GM18499 (cell line): ENCODE measurements at regions not wholly inside any gene's neighbourhood (a gene's known extent, or its start where the extent isn't known, plus 50 kb on each side); places are given as distances from the start of the nearest gene placed in this dataset.
"Not testable (repeated sequence)": the region's sequence is repeated elsewhere in the genome, so short reads cannot be mapped to it uniquely, and the experiment has no call there.

Source experiments
- ATAC-seq: cut with Tn5 transposase; IDR thresholded peaks from one replicate; pipeline ENCODE4 v1.9.1; 2021; ENCODE audit warnings: moderate number of reproducible peaks; ENCODE audit not compliant: insufficient read depth, unreplicated experiment

DNA sequence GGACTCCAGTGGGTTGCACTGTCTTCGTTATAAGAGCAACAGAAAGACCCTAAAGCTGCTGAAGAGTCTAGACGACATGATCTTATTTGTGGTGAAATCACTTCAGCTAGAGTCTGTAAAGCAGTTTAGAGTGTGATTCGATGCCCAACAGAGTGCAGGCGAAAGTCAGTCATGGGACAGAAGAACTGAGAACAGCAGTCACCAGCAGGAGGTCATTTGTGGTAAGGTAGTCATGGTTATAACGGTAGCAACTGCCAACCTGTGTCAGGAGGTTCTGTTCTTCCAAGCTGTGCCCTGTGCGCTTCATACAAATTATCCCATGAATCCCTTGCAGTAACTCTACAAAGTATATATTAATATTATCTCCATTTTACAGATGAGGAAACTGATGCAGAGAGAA lies 954.1 kb downstream of the AACS start:
- ATAC-seq: no peak

DNA sequence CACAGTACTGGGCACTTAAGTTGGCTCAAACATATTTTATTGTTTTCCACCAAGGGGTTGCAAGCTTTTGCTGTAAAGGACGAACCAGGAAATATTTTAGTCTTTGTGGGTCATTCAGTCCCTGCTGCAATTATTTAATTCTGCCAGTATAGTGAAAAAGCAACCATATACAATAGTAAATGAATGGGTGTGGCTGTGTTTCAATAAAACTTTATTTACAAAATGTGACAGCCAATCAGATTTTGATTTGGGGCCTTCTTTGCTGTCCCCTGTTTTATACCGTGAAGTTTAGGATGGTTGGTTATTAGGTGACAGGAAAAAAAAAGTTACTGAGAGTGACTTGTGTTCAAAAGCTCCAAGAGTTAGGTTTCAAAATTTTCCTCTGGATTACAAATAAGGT lies 956.4 kb downstream of the AACS start:
- ATAC-seq: no peak

- no peak for ATAC-seq
Observed at GRCh38 chr12:126027825-126028224, 962.6 kb downstream of the AACS start.

DNA sequence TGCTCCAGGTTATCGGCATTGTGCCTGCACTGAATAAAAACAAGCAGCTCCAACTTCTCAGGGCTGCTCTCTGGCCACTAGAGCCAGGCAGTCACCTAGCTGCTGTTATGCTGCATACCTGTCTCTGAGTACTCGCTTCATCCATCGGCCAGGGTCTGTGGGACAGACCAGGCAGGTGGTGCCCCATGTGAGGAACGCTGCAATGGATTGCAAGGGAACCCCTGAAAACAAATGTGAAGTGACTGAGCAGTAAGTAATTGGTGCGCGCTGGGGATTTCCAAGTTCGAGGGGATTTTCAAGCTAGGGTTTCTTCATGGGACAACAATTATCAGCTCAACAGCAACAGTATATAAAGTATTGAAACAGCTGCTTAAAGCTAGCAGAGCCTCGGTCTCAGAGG lies 965.3 kb downstream of the AACS start:
- ATAC-seq: no peak

GRCh38 chr12:126033751-126034150 lies 968.5 kb downstream of the AACS start:
- ATAC-seq: no peak

GRCh38 chr12:126036348-126036747 lies 971.1 kb downstream of the AACS start:
- ATAC-seq: no peak

- no peak for ATAC-seq
Observed at GRCh38 chr12:126038434-126038833, 973.2 kb downstream of the AACS start.

- no peak for ATAC-seq
Observed at GRCh38 chr12:126040307-126040706, 975.1 kb downstream of the AACS start.

GRCh38 chr12:126042286-126042685 lies 977.1 kb downstream of the AACS start:
- ATAC-seq: no peak

DNA sequence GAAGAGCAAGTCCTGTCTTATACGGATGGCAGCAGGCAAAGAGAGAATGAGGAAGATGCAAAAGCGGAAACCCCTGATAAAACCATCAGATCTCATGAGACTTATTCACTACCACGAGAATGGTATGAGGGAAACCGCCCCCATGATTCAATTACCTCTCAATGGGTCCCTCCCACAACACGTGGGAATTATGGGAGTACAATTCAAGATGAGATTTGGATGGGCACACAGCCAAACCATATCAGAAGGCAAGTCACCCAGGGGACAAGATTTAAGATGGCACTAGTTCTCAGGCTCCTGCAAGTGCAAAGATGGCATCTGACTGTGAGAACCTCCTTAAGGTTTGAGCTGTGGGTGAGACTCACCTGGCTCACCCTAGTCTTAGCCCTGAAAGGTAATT lies 984.3 kb downstream of the AACS start:
- ATAC-seq: not testable (repeated sequence)

DNA sequence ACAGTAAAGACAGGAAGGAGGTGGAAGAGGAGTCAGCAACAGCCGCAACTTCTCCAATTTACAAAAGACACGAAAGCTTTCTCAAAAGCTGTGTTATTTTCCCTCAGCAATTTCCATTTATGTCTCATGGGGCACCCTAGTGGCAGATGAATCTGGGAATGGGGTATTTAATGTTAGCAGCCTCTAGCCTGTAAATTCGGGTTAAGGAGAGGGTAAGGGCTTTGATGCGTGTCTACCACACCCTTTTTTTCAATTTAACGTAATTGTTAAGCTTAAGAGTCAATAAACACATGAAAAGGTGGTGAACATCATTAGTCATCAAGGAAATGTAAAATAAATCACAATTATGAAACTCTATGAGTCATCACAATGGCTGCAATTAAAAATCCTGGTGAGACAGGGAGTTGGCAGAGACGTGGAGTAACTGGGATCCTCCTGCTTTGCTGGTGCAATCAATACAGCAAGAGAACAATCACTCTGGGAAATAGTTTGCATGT lies 986.4 kb downstream of the AACS start:
- no peak for ATAC-seq

- no peak for ATAC-seq
Observed at GRCh38 chr12:126055521-126055920, 990.3 kb downstream of the AACS start.

DNA sequence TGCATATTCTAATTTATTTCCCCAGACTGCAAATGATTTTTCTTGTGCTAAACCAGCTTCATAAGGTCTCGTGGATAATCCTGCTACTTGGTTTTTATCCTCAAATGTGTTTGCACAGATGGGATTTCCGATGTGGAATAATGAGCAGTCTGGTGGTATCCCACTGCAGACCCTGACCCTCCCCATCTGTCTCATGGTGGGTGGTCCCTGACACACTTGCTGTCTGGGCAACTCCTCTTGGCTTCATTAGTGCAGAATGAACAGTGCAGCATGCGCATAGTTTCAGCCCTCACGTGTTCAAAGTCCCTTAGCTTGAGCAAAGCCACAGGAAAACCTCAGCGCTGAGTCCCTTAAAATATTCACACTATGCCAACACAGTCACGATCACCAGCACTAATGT lies 996.5 kb downstream of the AACS start:
- no peak for ATAC-seq

DNA sequence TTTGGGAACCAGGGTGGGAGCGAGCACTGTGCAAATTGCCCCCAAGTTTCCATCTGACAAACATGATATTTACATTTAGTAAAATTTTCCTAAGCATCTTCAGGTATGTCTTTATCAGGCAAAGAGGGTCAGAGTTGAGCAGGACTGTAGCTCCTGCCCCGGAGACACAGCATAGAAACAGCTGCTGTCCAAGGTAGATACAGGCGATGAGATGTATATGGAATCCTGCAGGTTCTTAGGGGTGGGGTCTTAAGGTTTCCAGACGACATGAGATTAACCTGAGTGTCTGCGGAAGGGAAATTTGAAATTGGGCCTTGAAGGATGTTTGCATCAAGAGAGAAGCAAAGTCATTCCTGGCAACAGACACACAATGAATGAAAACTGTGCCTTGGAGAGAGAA lies 998.8 kb downstream of the AACS start:
- no peak for ATAC-seq

DNA sequence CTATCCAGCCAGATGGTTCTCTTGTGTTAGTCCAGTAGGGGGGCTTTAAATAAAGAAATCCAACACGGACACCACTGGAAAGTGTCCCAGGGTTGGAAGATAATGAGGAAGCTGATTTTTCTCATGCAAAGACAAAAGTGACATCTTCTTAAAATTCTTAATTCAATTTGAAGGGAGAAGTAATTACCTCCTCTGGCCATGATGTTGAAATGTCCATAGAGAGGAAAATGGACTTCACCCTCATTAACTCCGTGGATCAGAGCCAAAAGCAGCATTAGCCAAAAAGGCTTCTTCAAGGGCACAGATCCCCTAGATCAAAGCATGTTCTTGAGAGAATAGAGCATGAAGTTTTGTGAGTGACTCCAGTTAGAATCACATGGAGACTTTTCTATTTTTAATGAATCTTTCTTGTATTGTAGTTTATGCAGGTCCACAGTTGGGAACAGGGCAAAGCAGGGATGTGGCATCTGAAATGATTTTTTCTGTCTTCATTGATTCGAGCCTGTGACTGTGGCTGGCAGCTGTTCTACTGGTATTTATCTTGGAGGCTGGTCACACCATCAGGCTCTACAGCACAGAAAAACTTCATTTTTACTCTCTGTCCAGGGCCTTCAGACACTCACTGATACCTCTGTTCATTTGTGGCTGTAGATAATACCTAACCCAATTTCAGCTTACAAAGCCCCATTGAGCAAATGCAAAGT lies 1002.5 kb downstream of the AACS start:
- no peak for ATAC-seq

DNA sequence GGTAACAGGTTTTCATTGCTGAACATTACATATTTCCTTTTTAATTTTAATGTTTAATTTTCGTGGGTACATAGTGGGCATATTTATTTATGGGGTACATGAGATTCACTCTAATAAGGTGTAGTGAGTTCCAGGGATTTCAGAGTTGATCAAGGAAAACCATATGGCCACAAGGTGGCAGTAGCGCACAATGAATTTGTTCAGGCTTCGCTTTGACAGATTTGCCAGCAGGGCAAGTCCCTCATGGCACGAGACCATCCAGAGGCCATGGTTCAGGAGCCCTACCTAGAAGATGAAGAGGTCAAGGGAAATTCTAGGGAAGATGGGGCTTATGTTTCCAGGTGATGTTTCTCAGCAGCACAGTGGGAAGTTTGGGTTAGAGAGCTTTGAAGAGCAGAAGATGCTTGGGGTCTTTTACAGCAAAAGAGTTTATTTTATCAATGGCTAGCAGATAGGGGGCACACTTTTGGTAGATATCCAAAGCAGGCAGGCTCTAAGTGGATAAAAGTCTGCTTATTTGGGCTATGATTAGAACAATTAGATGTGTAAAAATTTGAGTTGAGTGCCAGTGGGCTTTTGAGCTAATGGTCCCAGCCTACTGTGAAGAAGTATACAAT lies 1004.4 kb downstream of the AACS start:
- ATAC-seq: no peak

- no peak for ATAC-seq
Observed at GRCh38 chr12:126076515-126076914, 1011.3 kb downstream of the AACS start.

DNA sequence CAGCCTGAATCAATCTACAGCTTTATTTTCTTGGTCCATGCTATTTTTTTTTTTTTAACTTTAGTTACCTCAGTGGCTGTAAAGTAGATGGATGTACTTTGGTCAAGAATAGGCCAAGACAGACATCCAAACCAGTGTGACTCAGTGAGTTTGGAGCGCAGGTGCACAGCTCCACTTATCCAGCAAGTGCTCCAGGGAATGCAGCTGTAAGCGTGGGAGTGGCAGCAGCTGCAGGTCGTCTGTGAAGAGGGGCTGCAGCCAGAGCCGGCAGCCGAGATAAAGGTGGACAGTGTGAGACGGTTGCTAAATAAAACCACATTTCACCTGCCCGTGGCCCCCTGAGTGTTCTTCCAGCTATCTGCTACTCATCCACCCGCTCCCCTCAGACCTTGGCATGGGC lies 1018.7 kb downstream of the AACS start:
- ATAC-seq: no peak

- no peak for ATAC-seq
Observed at GRCh38 chr12:126084480-126084879, 1019.2 kb downstream of the AACS start.

GRCh38 chr12:126086242-126086641 lies 1021.0 kb downstream of the AACS start:
- ATAC-seq: no peak

DNA sequence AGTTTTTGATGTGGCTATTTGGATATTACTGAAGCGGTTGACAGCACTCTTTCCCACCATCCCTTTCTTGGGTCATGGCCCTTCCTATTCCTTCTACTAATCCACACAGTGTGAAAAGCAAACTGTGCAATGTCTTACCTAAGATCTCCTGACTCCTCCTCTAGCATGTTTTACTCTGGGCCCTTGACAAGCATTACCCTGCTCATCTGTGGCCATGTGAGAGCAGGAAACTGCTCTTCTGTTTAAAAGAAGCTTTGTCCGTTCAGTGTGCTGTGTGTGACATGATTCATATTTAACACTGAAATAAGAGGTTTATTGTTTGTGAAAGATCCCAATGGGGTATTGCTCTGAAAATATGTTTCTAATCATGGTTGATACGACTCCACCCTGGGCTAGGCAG lies 1022.5 kb downstream of the AACS start:
- ATAC-seq: no peak

DNA sequence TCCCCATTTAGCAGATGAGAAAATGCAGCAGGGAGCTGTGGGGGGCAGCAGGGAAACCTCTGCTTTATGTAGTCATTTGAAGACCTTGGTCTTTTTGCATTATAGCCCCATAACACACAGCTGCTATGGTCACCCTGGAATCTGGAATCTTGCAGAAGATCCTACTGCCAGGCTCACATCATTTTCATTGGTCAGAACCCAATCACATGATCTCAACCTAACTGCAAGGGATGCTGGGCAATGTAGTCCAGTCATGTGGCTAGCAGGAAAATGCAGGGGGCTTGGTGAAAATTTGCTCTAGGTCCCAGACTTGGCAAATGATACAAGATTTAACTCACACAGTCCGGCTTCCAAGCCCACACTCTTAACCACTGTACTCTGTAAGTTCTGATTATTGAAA lies 1028.7 kb downstream of the AACS start:
- ATAC-seq: no peak
